ENCODE measurements at regions not wholly inside any gene's neighbourhood (a gene's known extent, or its start where the extent isn't known, plus 50 kb on each side); places are given as distances from the start of the nearest gene placed in this dataset.

DNA sequence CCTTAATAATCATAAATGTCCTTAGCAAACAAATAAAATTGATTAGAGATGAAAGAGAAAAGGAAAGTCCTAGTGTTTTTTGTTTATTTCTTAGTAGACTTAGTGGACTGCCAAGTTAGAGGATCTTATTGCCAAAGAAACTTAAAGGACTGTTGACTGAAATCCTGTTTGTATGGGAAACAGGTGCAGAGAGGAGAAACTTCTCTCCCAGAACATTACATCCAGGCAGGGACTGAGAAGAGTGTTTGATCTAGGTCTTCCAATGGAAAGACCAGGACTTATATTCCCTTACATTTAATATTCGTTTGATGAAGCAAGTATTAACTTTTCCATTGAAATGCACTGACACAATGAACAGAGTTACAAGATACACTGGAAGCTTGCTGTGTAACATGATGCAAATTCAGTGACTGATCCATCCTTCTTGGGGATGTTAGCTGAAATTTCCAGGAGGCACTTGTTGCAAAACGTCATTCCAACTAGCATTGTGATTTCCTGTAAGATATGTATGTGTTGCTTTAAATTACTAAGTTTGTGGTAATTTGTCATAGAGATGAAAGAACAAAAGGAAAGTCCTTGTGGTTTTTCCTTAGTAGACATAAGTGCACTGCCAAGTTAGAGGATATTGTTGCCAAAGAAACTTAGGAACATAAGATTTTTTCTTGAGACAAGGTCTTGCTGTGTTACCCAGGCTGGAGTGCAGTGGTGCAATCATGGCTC, 505.6 kb downstream of the STIM2 start:
- TF ChIP-seq, protein P1, sequence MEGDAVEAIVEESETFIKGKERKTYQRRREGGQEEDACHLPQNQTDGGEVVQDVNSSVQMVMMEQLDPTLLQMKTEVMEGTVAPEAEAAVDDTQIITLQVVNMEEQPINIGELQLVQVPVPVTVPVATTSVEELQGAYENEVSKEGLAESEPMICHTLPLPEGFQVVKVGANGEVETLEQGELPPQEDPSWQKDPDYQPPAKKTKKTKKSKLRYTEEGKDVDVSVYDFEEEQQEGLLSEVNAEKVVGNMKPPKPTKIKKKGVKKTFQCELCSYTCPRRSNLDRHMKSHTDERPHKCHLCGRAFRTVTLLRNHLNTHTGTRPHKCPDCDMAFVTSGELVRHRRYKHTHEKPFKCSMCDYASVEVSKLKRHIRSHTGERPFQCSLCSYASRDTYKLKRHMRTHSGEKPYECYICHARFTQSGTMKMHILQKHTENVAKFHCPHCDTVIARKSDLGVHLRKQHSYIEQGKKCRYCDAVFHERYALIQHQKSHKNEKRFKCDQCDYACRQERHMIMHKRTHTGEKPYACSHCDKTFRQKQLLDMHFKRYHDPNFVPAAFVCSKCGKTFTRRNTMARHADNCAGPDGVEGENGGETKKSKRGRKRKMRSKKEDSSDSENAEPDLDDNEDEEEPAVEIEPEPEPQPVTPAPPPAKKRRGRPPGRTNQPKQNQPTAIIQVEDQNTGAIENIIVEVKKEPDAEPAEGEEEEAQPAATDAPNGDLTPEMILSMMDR (IDR thresholded peaks at IDR 0.05) = no peak

DNA sequence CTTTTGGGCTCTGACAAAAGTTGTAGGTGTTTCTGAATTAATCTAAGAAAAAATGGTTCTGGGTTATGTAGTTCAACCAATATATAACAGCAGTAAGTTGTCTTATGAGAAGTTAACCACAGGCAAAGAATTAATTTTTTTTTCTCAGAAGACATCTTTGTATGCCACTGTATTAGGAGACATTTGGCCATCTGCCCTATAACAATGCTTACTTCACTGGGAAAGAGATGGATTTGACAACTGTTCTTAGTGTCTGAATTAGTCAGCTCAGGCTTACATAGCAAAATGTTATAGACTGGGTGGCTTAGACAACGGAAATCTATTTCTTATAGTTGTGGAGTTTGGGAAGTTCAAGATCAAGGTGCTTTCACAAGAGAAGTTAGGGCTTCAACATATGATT, 508.1 kb downstream of the STIM2 start:
- TF ChIP-seq, protein P1 (IDR thresholded peaks at IDR 0.05) = no peak

DNA sequence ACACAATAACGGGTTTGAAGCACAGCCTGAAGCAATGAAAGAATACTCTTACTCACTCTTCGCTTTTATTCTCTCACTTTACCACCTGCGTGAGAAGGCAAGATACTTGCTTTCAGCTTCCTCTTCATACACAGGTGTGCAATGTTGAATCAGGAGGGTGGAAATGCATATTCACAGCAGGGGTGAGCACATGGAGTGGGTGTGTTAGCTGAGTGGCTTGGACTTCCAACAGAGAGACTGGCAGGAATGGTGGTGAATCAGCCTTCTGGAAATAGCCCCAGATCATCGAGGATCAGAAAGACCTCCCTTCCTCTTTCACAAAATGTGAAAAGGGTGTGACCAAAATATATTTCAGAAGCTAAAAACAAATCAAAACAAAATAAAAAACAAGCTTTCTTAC, 521.2 kb downstream of the STIM2 start:
- TF ChIP-seq, protein P1 (IDR thresholded peaks at IDR 0.05) = no peak

DNA sequence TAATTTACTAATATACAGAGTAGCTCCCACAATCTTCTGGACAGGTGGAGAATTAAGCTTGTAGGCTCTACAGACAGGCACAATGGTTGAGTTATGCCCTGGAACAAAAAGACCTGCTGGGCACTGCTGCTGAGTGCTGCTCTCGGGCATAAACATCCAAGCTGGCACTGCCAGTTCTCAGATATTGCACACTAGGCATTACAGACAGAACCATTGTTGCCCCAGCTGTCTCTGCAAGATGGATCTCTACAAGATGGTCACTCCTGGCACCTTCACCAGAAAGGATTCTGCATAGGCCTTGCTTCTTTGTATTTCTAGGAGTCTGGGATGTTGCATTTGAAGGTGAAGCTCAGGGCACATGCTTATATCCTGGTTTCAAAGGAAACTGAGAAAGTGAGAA, 527.1 kb downstream of the STIM2 start:
- TF ChIP-seq, protein P1 (IDR thresholded peaks at IDR 0.05) = no peak

DNA sequence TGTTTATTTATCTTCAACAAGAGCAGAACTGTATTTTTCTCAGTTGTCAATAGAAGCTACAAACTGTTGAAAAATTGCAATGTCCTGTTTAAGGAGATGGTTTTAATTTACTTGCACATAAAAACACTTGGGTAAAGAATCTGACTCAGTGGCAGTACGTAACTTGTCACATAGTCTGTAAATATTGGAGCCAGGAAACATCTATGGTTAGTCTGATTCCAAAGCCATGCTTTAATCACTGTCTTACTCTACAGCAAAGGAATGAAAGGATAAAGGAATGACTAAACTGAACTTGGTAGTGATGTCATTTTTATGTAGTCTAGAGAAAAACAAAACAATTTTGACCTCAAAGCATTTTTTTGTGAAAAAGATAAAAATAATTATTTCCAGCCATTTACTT, 537.2 kb downstream of the STIM2 start:
- TF ChIP-seq, protein P1 (IDR thresholded peaks at IDR 0.05) = no peak

- TF ChIP-seq, protein P1 (IDR thresholded peaks at IDR 0.05) = no peak
These were observed 538.1 kb downstream of the STIM2 start for GRCh38 chr4:27398631-27399310.

- TF ChIP-seq, protein P1 (IDR thresholded peaks at IDR 0.05) = no peak
These were observed 547.0 kb downstream of the STIM2 start for GRCh38 chr4:27407616-27408015.
